ENCODE measurements at regions not wholly inside any gene's neighbourhood (a gene's known extent, or its start where the extent isn't known, plus 50 kb on each side); places are given as distances from the start of the nearest gene placed in this dataset.
"Not testable (repeated sequence)": the region's sequence is repeated elsewhere in the genome, so short reads cannot be mapped to it uniquely, and the experiment has no call there.

GRCh38 chr5:1593903-1594356 lies 70.2 kb upstream of the LPCAT1 start:
- Histone ChIP-seq H3K9ac (ENCODE audit: low read length) (peak overlapping the region; percentile 86), H3K4me2 (replicated peaks; ENCODE audit: low read depth, low read length, poor library complexity, severe bottlenecking) (peak overlapping the region; percentile 95)
- CTCF ChIA-PET: interaction anchor here (0.7 to 1.5 kb wide), 13 partner anchors 13 to 701 kb away, joined by 3 to 6 read pairs (median 3); partner anchors contain the start of genes BRD9, LPCAT1 and TRIP13

GRCh38 chr5:1588071-1588694 lies 64.4 kb upstream of the LPCAT1 start:
- H3K36me3 ChIP-seq (replicated peaks in 1 of 2; ENCODE audit: control extremely low read depth in 1 of 2, control insufficient read depth in 1 of 2, extremely low read depth in 1 of 2, insufficient read depth in 2 of 2, low read length in 1 of 2): peaks cover 0 to 22% of the 10 kb centered on the region in 2 experiments
- DNase-seq; H3K27me3 ChIP-seq (replicated peaks in 1 of 4; ENCODE audit: control extremely low read depth in 1 of 4, control insufficient read depth in 3 of 4, insufficient read depth in 4 of 4, low read length in 3 of 4); H3K27ac Mint-ChIP-seq; H3K9me3 ChIP-seq (ENCODE audit: control extremely low read depth in 1 of 3, control insufficient read depth in 2 of 3, insufficient read depth in 1 of 3, low read length in 2 of 3); H3K4me3 ChIP-seq (ENCODE audit: control extremely low read depth in 1 of 5, extremely low read depth in 1 of 5, insufficient read depth in 1 of 5, low read depth in 2 of 5, low read length in 4 of 5); H4K20me1 ChIP-seq (ENCODE audit: control insufficient read depth, insufficient read depth, low read length, poor library complexity, severe bottlenecking); H3K4me2 ChIP-seq (replicated peaks; ENCODE audit: low read depth, low read length, poor library complexity, severe bottlenecking); H3K4me1 ChIP-seq (ENCODE audit: control insufficient read depth in 2 of 2, insufficient read depth in 2 of 2, low read length in 2 of 2); H3K4me3 Mint-ChIP-seq; H3K27ac ChIP-seq (ENCODE audit: low read length in 2 of 2); H3K27me3 Mint-ChIP-seq; H3K79me2 ChIP-seq (ENCODE audit: control insufficient read depth, insufficient read depth, low read length); H2AFZ ChIP-seq (ENCODE audit: insufficient read depth, low read depth, low read length, poor library complexity, severe bottlenecking); intact Hi-C loops (cut with micrococcal nuclease); H3K9ac ChIP-seq (ENCODE audit: low read length); POLR2A ChIA-PET; H3K9me3 Mint-ChIP-seq (ENCODE audit: insufficient read depth); ATAC-seq (ENCODE audit: low read depth); H3K4me1 Mint-ChIP-seq; CTCF ChIA-PET: not testable (repeated sequence)
- over 99% methylated on average over 13 of the region's 17 CpGs for WGBS (ENCODE audit: insufficient coverage)

More at GRCh38 chr5:1593903-1594356, 70.2 kb upstream of the LPCAT1 start:
- 6% methylated on average over 32 of the region's 32 CpGs for WGBS (ENCODE audit: insufficient coverage)
- intact Hi-C loops (cut with micrococcal nuclease): loop anchor here (1.0 to 10.0 kb wide), 5 partner anchors 38 to 209 kb away; no protein-coding TSS in a partner anchor
- H3K4me3 ChIP-seq (ENCODE audit: control extremely low read depth in 1 of 5, extremely low read depth in 1 of 5, insufficient read depth in 1 of 5, low read depth in 2 of 5, low read length in 4 of 5): peak overlapping the region in 4 of 5 experiments; percentile 74 to 90 (median 80)
- DNase-seq: no peak
- no peaks in the 10 kb centered on the region for H3K79me2 ChIP-seq (ENCODE audit: control insufficient read depth, insufficient read depth, low read length)
- no peaks in the 10 kb centered on the region for H4K20me1 ChIP-seq (ENCODE audit: control insufficient read depth, insufficient read depth, low read length, poor library complexity, severe bottlenecking)
- POLR2A ChIA-PET: interaction anchor here (1.1 kb wide), 1 partner anchor 40 kb away, joined by 3 read pairs; no protein-coding TSS in a partner anchor
- Mint-ChIP-seq H3K4me1 (peaks cover 16% of the 10 kb centered on the region), H3K27ac (peak overlapping the region; percentile 87), H3K9me3 (ENCODE audit: insufficient read depth) (no peaks in the 10 kb centered on the region), H3K4me3 (peak overlapping the region; percentile 86), H3K27me3 (no peaks in the 10 kb centered on the region)
- H3K27me3 ChIP-seq (replicated peaks in 1 of 4; ENCODE audit: control extremely low read depth in 1 of 4, control insufficient read depth in 3 of 4, insufficient read depth in 4 of 4, low read length in 3 of 4): no peaks in the 10 kb centered on the region
- no peaks in the 10 kb centered on the region for H3K9me3 ChIP-seq (ENCODE audit: control extremely low read depth in 1 of 3, control insufficient read depth in 2 of 3, insufficient read depth in 1 of 3, low read length in 2 of 3)
- TF ChIP-seq CTCF (IDR thresholded peaks at IDR 0.05) (no peak), EZH2 (IDR thresholded peaks at IDR 0.05; ENCODE audit: borderline replicate concordance, insufficient read depth, low read depth, low read length, poor library complexity, severe bottlenecking) (no peak)
- H2AFZ ChIP-seq (ENCODE audit: insufficient read depth, low read depth, low read length, poor library complexity, severe bottlenecking): peak overlapping the region; percentile 92
- H3K27ac ChIP-seq (ENCODE audit: low read length in 2 of 2): peak overlapping the region; percentile 62 to 72
- H3K36me3 ChIP-seq (replicated peaks in 1 of 2; ENCODE audit: control extremely low read depth in 1 of 2, control insufficient read depth in 1 of 2, extremely low read depth in 1 of 2, insufficient read depth in 2 of 2, low read length in 1 of 2): peaks cover 0 to 4% of the 10 kb centered on the region in 2 experiments
- H3K4me1 ChIP-seq (ENCODE audit: control insufficient read depth in 2 of 2, insufficient read depth in 2 of 2, low read length in 2 of 2): peaks cover 0 to 12% of the 10 kb centered on the region in 2 donors
- ATAC-seq (ENCODE audit: low read depth): peak; percentile 8

- intact Hi-C loops (cut with micrococcal nuclease); ATAC-seq (ENCODE audit: low read depth): not testable (repeated sequence)
- H3K27ac Mint-ChIP-seq: peak overlapping the region; percentile 17
These were observed 59.5 kb upstream of the LPCAT1 start for GRCh38 chr5:1583081-1583875.

More at GRCh38 chr5:1583081-1583875, 59.5 kb upstream of the LPCAT1 start:
- H3K79me2 ChIP-seq (ENCODE audit: control insufficient read depth, insufficient read depth, low read length); H3K4me3 ChIP-seq (ENCODE audit: control extremely low read depth in 1 of 5, extremely low read depth in 1 of 5, insufficient read depth in 1 of 5, low read depth in 2 of 5, low read length in 4 of 5); H3K4me1 ChIP-seq (ENCODE audit: control insufficient read depth in 2 of 2, insufficient read depth in 2 of 2, low read length in 2 of 2); H3K9ac ChIP-seq (ENCODE audit: low read length); H3K4me2 ChIP-seq (replicated peaks; ENCODE audit: low read depth, low read length, poor library complexity, severe bottlenecking); CTCF ChIA-PET; H3K27ac ChIP-seq (ENCODE audit: low read length in 2 of 2); DNase-seq; H3K9me3 Mint-ChIP-seq (ENCODE audit: insufficient read depth); H3K27me3 Mint-ChIP-seq; H4K20me1 ChIP-seq (ENCODE audit: control insufficient read depth, insufficient read depth, low read length, poor library complexity, severe bottlenecking); H2AFZ ChIP-seq (ENCODE audit: insufficient read depth, low read depth, low read length, poor library complexity, severe bottlenecking); H3K4me3 Mint-ChIP-seq; H3K27me3 ChIP-seq (replicated peaks in 1 of 4; ENCODE audit: control extremely low read depth in 1 of 4, control insufficient read depth in 3 of 4, insufficient read depth in 4 of 4, low read length in 3 of 4); H3K9me3 ChIP-seq (ENCODE audit: control extremely low read depth in 1 of 3, control insufficient read depth in 2 of 3, insufficient read depth in 1 of 3, low read length in 2 of 3); H3K4me1 Mint-ChIP-seq; POLR2A ChIA-PET: not testable (repeated sequence)
- 100% methylated on average over 10 of the region's 15 CpGs for WGBS (ENCODE audit: insufficient coverage)
- H3K36me3 ChIP-seq (replicated peaks in 1 of 2; ENCODE audit: control extremely low read depth in 1 of 2, control insufficient read depth in 1 of 2, extremely low read depth in 1 of 2, insufficient read depth in 2 of 2, low read length in 1 of 2): peaks cover 0 to 27% of the 10 kb centered on the region in 2 experiments
